D721Med (cell line): ENCODE measurements at regions not wholly inside any gene's neighbourhood (a gene's known extent, or its start where the extent isn't known, plus 50 kb on each side); places are given as distances from the start of the nearest gene placed in this dataset.

Source experiments
- DNase-seq: peaks from one replicate; pipeline ENCODE4 v3.0.0; 2011; ENCODE audit warnings: low spot score; ENCODE audit not compliant: insufficient read length
- FAIRE-seq: peaks from 2 replicates; lab custom pipeline; 2011; peaks lifted over from hg19 to GRCh38; lab: Jason Lieb, UNC
- CTCF ChIP-seq: IDR thresholded peaks from 2 replicates; pipeline ENCODE4 v1.5.1; 2012; ENCODE audit warnings: mild to moderate bottlenecking, control low read depth; ENCODE audit not compliant: insufficient read depth; ENCODE audit errors: missing control alignments

- no peak for TF ChIP-seq CTCF
- DNase-seq (no peak), FAIRE-seq (no peak)
Observed at GRCh38 chr6:85887461-85887860, 244.8 kb upstream of the SYNCRIP start.

GRCh38 chr6:85868685-85869084 is 226.0 kb upstream of the SYNCRIP start:
- no peak for TF ChIP-seq CTCF
- no peak for FAIRE-seq
- no peak for DNase-seq

GRCh38 chr6:85867595-85867994 is 224.9 kb upstream of the SYNCRIP start:
- FAIRE-seq, result no peak
- no peak for DNase-seq
- TF ChIP-seq CTCF, result no peak

- no peak for TF ChIP-seq CTCF
- FAIRE-seq, result no peak
- no peak for DNase-seq
Observed at GRCh38 chr6:85866758-85867401, 224.2 kb upstream of the SYNCRIP start.

- TF ChIP-seq CTCF, result no peak
- FAIRE-seq (no peak), DNase-seq (no peak)
Observed at GRCh38 chr6:85866370-85866730, 223.7 kb upstream of the SYNCRIP start.

- FAIRE-seq (no peak), DNase-seq (no peak)
- no peak for TF ChIP-seq CTCF
Observed at GRCh38 chr6:85865420-85866369, 223.0 kb upstream of the SYNCRIP start.
